HG02938 (cell line): ENCODE measurements at regions not wholly inside any gene's neighbourhood (a gene's known extent, or its start where the extent isn't known, plus 50 kb on each side); places are given as distances from the start of the nearest gene placed in this dataset.
"Not testable (repeated sequence)": the region's sequence is repeated elsewhere in the genome, so short reads cannot be mapped to it uniquely, and the experiment has no call there.

Experiments
- ATAC-seq: cut with Tn5 transposase; IDR thresholded peaks from one replicate; pipeline ENCODE4 v1.9.1; 2021; ENCODE audit warnings: mild to moderate bottlenecking, moderate library complexity; ENCODE audit not compliant: unreplicated experiment

- ATAC-seq, result no peak
Measured at GRCh38 chr14:59037086-59037485, 151.4 kb upstream of the DAAM1 start.

GRCh38 chr14:59037620-59038019 is 150.8 kb upstream of the DAAM1 start:
- ATAC-seq, result no peak

GRCh38 chr14:59038746-59039145 is 149.7 kb upstream of the DAAM1 start:
- no peak for ATAC-seq

- ATAC-seq, result no peak
Measured at GRCh38 chr14:59041308-59041707, 147.2 kb upstream of the DAAM1 start.

DNA sequence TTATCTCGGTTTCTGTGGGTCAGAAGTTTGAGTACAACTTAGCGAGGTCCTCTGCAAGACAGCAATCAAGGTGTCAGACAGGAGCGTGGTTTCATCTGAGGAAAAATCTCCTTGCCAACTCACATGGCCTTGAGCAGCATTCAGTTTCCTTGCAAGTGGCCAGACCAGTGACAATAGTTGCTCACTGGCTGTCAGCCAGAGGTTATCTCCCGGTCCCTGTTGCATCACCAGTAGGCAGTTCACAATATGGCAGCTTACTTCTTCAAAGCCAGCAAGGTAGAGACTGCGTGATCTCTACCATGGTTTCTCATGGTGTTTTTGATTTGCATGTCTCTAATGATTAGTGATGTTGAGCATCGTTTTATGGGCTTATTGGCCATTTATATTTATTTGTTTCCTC is 143.8 kb upstream of the DAAM1 start:
- no peak for ATAC-seq

DNA sequence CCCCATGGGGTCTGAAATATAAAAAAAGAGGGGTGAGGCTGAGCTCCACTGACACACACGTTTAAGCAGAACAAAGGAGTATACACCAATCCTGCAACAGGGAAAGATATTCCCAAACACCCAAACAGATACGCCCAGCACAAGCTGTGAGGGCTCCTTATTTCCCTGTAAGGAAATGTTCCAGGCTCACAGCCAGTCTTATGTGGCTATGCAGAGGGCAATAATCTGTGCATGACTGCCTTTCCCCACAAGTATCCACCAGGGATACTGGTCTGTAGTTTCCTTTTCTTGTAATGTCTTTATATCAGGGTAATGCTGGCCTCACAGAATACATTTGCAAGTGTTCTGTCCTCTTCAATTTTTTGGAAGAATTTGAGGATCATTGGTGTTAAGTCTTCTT is 141.7 kb upstream of the DAAM1 start:
- ATAC-seq, result no peak

GRCh38 chr14:59055006-59055405 is 133.5 kb upstream of the DAAM1 start:
- no peak for ATAC-seq

DNA sequence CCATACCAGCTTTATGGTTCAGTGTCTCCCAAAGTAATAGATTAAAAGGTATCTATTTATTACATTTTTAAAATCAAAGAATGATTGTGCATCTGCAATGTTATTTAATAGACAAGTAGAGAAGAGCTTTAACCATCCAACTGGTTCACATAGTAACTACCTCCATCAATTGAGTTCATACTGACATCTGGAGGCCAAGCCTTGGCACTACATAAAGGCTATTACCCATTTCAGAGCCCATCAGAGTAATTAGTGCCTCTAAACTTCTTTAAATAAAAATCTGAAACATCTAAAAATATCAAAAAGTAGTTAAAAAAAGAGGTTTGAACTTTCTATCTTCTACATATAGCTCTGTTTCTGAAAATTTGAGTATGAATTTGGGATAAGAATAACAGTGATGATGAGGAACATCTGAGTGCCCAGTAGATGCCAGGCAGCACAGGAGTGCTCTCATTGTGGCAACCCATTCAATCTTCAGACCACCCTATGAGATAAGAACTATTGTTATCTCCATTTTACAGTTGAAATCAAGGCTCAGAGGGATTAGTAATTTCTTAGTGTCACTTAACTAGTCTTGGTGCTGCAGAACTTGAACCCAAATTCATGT is 132.9 kb upstream of the DAAM1 start:
- peak; percentile 88 for ATAC-seq

- ATAC-seq, result no peak
Measured at GRCh38 chr14:59057551-59057950, 130.9 kb upstream of the DAAM1 start.

DNA sequence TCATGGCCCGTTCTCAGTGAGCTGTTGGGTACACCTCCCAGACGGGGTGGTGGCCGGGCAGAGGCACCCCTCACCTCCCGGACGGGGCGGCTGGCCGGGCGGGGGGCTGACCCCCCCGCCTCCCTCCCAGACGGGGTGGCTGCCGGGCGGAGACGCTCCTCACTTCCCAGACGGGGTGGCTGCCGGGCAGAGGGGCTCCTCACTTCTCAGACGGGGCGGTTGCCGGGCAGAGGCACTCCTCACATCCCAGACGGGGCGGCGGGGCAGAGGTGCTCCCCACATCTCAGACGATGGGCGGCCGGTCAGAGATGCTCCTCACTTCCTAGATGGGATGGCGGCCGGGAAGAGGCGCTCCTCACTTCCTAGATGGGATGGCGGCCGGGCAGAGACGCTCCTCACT is 129.7 kb upstream of the DAAM1 start:
- not testable (repeated sequence) for ATAC-seq

DNA sequence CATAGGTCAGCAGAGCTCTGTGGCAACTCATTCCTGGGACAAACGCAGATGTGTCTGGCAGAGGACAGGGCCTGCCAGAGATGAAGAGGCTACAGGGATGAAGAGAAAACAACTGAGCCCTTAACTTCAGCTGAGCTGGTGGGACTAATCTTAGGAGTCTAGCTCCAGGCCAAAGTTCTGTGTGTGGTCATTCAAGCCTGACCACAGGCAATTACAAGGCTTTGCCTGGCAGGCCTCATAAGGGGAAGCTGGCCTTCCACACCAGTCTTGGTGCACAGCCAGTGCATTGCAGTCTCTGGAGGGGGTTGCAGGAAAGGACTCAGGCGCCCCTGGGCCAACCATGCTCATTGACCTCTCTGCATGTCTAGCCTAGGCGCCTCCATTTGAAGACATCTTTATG is 127.6 kb upstream of the DAAM1 start:
- ATAC-seq, result no peak

DNA sequence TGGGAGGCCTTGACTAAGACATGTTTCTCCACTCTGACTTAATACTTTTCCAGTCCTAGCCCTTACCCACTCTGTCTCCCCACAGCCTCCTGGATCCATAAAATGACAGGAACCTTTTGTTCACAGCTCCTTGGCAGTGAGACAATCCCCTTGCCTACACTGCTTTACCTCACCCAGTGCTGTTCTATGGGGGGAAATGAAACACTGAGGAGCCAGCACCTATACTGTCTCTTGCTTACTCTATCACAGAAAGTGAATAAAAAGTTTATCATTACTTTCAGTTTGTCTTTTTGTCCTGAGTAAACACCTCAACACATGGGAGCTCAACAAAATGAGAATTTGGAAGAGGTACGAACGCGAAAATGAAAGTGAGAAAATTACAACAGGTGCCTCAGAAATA is 127.2 kb upstream of the DAAM1 start:
- no peak for ATAC-seq

DNA sequence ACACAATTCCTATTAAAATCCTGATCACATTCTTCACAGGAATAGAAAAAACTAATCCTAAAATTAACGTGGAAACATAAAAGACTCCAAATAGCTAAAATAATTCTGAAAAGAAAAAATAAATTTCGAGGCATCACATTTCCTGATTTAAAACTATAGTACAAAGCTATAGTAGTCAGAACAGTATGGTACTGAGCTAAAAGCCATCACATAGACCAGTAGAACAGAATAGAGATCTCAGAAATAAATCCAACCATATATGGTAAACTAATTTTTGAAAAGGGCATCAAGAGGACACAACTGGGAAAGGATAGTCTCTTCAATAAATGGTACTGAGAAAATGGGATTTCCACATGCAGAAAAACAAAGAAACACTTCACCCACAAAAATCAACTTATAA is 125.2 kb upstream of the DAAM1 start:
- no peak for ATAC-seq

DNA sequence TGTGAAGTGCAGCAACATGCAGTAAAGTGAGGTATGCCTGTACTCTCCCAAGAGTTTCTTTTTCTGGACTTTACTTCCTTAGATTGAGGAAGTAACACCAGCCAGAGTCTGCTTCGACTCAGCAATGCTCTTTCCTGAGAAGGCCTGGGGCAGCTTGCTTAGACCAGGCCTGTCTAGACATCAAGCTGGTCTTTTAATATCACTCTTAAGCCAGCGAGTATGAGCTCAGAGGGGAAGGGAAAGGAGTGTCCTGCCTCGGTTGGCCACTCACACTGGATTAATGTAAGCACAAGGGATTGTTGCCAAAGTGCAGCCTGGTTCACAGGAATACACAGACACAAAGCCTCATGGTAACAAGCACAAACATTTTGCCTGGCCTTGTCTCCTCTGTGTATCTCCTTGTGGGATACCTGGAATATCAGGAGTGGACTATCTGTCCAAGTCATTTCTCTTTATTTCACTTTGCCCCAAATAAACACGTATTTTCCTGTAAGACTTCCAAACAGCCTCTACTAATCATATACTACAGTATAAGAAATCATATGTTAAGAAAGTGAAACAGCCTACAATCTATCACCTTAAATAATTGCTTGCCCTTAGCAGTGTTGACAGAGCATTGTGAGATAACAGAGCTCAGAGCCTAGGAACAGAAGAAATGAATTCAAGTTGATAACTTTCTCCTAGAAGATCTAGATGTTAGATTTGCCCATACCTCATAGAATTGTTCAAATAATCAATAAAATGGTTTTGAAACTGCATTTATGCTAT is 121.2 kb upstream of the DAAM1 start:
- no peak for ATAC-seq

- ATAC-seq, result no peak
Measured at GRCh38 chr14:59069163-59069854, 119.2 kb upstream of the DAAM1 start.

GRCh38 chr14:59075506-59075905 is 113.0 kb upstream of the DAAM1 start:
- ATAC-seq, result no peak

GRCh38 chr14:59081720-59082119 is 106.7 kb upstream of the DAAM1 start:
- no peak for ATAC-seq

GRCh38 chr14:59085207-59085739 is 103.2 kb upstream of the DAAM1 start:
- no peak for ATAC-seq

- no peak for ATAC-seq
Measured at GRCh38 chr14:59086241-59086882, 102.1 kb upstream of the DAAM1 start.

GRCh38 chr14:59087240-59087639 is 101.2 kb upstream of the DAAM1 start:
- ATAC-seq, result no peak

DNA sequence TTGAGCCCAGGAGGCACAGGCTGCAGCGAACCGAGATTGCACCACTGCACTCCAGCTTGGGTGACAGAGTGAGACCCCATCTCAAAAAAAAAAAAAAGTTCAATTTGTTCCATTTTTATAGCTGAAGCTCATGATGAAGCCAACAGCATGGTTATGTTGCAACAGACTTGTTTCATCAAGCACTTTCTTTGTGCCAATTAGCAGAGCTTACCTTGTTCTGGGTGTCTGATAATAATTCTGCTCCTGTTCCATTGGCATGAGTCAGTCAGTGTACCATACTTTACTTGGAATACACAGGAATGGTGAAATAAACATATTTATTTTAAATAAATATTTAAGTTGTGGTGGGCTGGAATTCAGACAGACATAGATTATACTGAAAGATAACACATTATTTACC is 100.8 kb upstream of the DAAM1 start:
- no peak for ATAC-seq
